ENCODE measurements at regions not wholly inside any gene's neighbourhood (a gene's known extent, or its start where the extent isn't known, plus 50 kb on each side); places are given as distances from the start of the nearest gene placed in this dataset.

DNA sequence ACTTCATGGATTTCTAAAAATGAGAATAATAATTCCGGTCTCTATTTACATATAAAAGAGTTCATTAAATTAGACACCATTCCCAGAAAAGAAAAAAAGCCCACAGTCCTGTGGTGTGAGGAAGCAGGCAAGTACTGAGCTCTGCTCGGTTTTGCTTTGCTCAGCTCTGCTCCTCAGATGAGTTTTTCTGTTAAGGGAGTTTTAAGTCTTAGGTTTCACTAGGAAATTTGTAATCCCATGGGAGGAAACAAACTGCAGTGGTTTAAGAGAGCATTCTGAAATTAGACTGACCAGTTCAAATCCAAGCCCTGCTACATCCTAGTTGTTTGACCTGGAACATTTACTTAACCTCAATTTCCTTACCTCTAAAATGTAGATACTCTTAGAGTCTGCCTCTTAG, 338.6 kb upstream of the MMADHC start:
- TF ChIP-seq, protein P1, sequence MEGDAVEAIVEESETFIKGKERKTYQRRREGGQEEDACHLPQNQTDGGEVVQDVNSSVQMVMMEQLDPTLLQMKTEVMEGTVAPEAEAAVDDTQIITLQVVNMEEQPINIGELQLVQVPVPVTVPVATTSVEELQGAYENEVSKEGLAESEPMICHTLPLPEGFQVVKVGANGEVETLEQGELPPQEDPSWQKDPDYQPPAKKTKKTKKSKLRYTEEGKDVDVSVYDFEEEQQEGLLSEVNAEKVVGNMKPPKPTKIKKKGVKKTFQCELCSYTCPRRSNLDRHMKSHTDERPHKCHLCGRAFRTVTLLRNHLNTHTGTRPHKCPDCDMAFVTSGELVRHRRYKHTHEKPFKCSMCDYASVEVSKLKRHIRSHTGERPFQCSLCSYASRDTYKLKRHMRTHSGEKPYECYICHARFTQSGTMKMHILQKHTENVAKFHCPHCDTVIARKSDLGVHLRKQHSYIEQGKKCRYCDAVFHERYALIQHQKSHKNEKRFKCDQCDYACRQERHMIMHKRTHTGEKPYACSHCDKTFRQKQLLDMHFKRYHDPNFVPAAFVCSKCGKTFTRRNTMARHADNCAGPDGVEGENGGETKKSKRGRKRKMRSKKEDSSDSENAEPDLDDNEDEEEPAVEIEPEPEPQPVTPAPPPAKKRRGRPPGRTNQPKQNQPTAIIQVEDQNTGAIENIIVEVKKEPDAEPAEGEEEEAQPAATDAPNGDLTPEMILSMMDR (conservative IDR thresholded peaks at IDR 0.05) = no peak
- TF ChIP-seq EZH2 (IDR thresholded peaks at IDR 0.05; ENCODE audit: low read depth) = no peak
- H2AFZ ChIP-seq = no peak overlapping the region
- no peak overlapping the region for H3K27ac ChIP-seq
- no peak overlapping the region for H3K4me3 ChIP-seq
- H4K20me1 ChIP-seq (ENCODE audit: insufficient read depth) = no peaks in the 10 kb centered on the region
- intact Hi-C loops (cut with micrococcal nuclease; ENCODE audit: unreplicated experiment) = no loop called here
- H3F3A ChIP-seq (ENCODE audit: insufficient read depth, low read depth) = no peaks in the 10 kb centered on the region
- no peaks in the 10 kb centered on the region for H3K79me2 ChIP-seq (ENCODE audit: low read depth)
- no peak for DNase-seq
- H3K4me1 ChIP-seq (replicated peaks; ENCODE audit: insufficient read depth) = no peaks in the 10 kb centered on the region
- no peak overlapping the region for H3K4me2 ChIP-seq
- H3K9me2 ChIP-seq (ENCODE audit: insufficient read depth) = no peaks in the 10 kb centered on the region
- H3K27me3 ChIP-seq (ENCODE audit: insufficient read depth, low read depth) = no peaks in the 10 kb centered on the region
- no TSS peak for BruUV-seq (replicated peaks)
- H3K36me3 ChIP-seq (ENCODE audit: low read depth) = no peaks in the 10 kb centered on the region
- POLR2A ChIA-PET (ENCODE audit: unreplicated experiment) = no interaction called here
- CTCF ChIA-PET = no interaction called here
- H3K9me3 ChIP-seq (ENCODE audit: insufficient read depth, low read depth) = no peaks in the 10 kb centered on the region

GRCh38 chr2:149924549-149925213, 337.1 kb upstream of the MMADHC start:
- no peak overlapping the region for H3K4me2 ChIP-seq
- H3K4me1 ChIP-seq (replicated peaks; ENCODE audit: insufficient read depth) = no peaks in the 10 kb centered on the region
- H4K20me1 ChIP-seq (ENCODE audit: insufficient read depth) = no peaks in the 10 kb centered on the region
- no TSS peak for BruUV-seq (replicated peaks)
- POLR2A ChIA-PET (ENCODE audit: unreplicated experiment) = no interaction called here
- no peaks in the 10 kb centered on the region for H3K79me2 ChIP-seq (ENCODE audit: low read depth)
- intact Hi-C loops (cut with micrococcal nuclease; ENCODE audit: unreplicated experiment) = no loop called here
- no peaks in the 10 kb centered on the region for H3K36me3 ChIP-seq (ENCODE audit: low read depth)
- H3K27ac ChIP-seq = peak overlapping the region; percentile 29; the same call in 1 of the 2 replicates
- no peak overlapping the region for H3K4me3 ChIP-seq
- no peaks in the 10 kb centered on the region for H3K9me2 ChIP-seq (ENCODE audit: insufficient read depth)
- CTCF ChIA-PET = no interaction called here
- no peaks in the 10 kb centered on the region for H3F3A ChIP-seq (ENCODE audit: insufficient read depth, low read depth)
- H3K9me3 ChIP-seq (ENCODE audit: insufficient read depth, low read depth) = no peaks in the 10 kb centered on the region
- no peak for DNase-seq
- H3K27me3 ChIP-seq (ENCODE audit: insufficient read depth, low read depth) = no peaks in the 10 kb centered on the region
- H2AFZ ChIP-seq = no peak overlapping the region
- TF ChIP-seq, protein P1 (conservative IDR thresholded peaks at IDR 0.05) = no peak
- no peak for TF ChIP-seq EZH2 (IDR thresholded peaks at IDR 0.05; ENCODE audit: low read depth)

DNA sequence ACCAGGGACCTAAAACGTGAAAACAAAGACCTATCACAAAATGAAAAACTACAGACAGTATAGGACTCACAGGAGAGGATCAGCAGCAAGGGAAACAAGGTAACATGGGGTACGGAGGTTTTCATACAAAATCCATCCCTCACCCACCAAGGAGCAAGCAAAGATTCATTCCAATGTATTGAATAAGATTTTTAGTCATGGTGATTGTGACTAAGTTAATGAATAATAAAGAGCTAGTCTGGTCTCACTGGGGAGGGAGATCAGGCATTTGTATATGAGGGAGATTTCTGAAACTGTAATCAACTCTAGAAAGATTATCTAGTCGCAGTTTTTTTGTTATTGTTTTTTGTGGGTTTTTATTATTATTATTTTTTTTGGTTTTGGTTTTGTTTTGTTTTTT, 336.5 kb upstream of the MMADHC start:
- no TSS peak for BruUV-seq (replicated peaks)
- no peak for DNase-seq
- Histone ChIP-seq H3K27me3 (ENCODE audit: insufficient read depth, low read depth) (no peaks in the 10 kb centered on the region), H3K9me3 (ENCODE audit: insufficient read depth, low read depth) (no peaks in the 10 kb centered on the region), H3K79me2 (ENCODE audit: low read depth) (no peaks in the 10 kb centered on the region), H4K20me1 (ENCODE audit: insufficient read depth) (no peaks in the 10 kb centered on the region), H3K4me3 (no peak overlapping the region), H3K27ac (no peak overlapping the region), H3K4me2 (no peak overlapping the region), H3K9me2 (ENCODE audit: insufficient read depth) (no peaks in the 10 kb centered on the region), H3K4me1 (replicated peaks; ENCODE audit: insufficient read depth) (no peaks in the 10 kb centered on the region), H3F3A (ENCODE audit: insufficient read depth, low read depth) (no peaks in the 10 kb centered on the region), H2AFZ (no peak overlapping the region), H3K36me3 (ENCODE audit: low read depth) (no peaks in the 10 kb centered on the region)
- intact Hi-C loops (cut with micrococcal nuclease; ENCODE audit: unreplicated experiment) = no loop called here
- ChIA-PET CTCF (no interaction called here), POLR2A (ENCODE audit: unreplicated experiment) (no interaction called here)
- TF ChIP-seq, protein P1 (conservative IDR thresholded peaks at IDR 0.05) = no peak
- no peak for TF ChIP-seq EZH2 (IDR thresholded peaks at IDR 0.05; ENCODE audit: low read depth)

All from PC-9 (cell line).